ENCODE measurements at regions not wholly inside any gene's neighbourhood (a gene's known extent, or its start where the extent isn't known, plus 50 kb on each side); places are given as distances from the start of the nearest gene placed in this dataset.

DNA sequence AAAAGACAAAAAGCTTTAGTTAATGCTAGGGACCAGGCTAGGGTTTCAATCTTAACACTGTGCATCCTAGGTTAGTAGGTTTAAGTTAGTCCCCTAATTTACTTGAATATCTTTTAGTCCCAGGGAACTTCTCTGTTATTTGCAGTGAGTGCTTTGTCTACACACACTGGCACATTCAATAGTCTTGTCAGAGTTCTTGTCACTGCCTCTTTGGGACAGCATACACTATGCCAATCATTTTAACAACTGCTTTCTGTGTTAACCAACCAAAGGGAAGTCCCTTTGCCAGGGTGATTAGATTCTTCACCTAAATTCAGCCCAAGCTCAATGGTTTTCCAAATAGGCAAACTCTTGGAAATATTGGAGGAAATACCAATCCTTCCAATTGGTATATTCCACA is 221.8 kb upstream of the IGFBP7 start:
- TF ChIP-seq, protein P1, sequence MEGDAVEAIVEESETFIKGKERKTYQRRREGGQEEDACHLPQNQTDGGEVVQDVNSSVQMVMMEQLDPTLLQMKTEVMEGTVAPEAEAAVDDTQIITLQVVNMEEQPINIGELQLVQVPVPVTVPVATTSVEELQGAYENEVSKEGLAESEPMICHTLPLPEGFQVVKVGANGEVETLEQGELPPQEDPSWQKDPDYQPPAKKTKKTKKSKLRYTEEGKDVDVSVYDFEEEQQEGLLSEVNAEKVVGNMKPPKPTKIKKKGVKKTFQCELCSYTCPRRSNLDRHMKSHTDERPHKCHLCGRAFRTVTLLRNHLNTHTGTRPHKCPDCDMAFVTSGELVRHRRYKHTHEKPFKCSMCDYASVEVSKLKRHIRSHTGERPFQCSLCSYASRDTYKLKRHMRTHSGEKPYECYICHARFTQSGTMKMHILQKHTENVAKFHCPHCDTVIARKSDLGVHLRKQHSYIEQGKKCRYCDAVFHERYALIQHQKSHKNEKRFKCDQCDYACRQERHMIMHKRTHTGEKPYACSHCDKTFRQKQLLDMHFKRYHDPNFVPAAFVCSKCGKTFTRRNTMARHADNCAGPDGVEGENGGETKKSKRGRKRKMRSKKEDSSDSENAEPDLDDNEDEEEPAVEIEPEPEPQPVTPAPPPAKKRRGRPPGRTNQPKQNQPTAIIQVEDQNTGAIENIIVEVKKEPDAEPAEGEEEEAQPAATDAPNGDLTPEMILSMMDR (IDR thresholded peaks at IDR 0.05; ENCODE audit: borderline replicate concordance, control extremely low read depth, extremely low read depth, insufficient read depth, missing control alignments): no peak
- DNase-seq (ENCODE audit: low spot score): no peak
- in situ Hi-C loops (cut with MboI; ENCODE audit: low sequenced_read_pairs, unreplicated experiment): no loop called here

- in situ Hi-C loops (cut with MboI; ENCODE audit: low sequenced_read_pairs, unreplicated experiment): no loop called here
- TF ChIP-seq, protein P1 (IDR thresholded peaks at IDR 0.05; ENCODE audit: borderline replicate concordance, control extremely low read depth, extremely low read depth, insufficient read depth, missing control alignments): no peak
Observed at GRCh38 chr4:57329279-57329678, 219.1 kb upstream of the IGFBP7 start.

GRCh38 chr4:57324673-57325307 is 214.6 kb upstream of the IGFBP7 start:
- DNase-seq (ENCODE audit: low spot score): no peak
- in situ Hi-C loops (cut with MboI; ENCODE audit: low sequenced_read_pairs, unreplicated experiment): no loop called here
- TF ChIP-seq, protein P1 (IDR thresholded peaks at IDR 0.05; ENCODE audit: borderline replicate concordance, control extremely low read depth, extremely low read depth, insufficient read depth, missing control alignments): no peak

More at GRCh38 chr4:57329279-57329678, 219.1 kb upstream of the IGFBP7 start:
- DNase-seq (ENCODE audit: low spot score): no peak

- in situ Hi-C loops (cut with MboI; ENCODE audit: low sequenced_read_pairs, unreplicated experiment): no loop called here
- DNase-seq (ENCODE audit: low spot score): no peak
Observed at GRCh38 chr4:57320849-57321248, 210.7 kb upstream of the IGFBP7 start.

GRCh38 chr4:57320217-57320616 is 210.0 kb upstream of the IGFBP7 start:
- TF ChIP-seq, protein P1 (IDR thresholded peaks at IDR 0.05; ENCODE audit: borderline replicate concordance, control extremely low read depth, extremely low read depth, insufficient read depth, missing control alignments): no peak
- in situ Hi-C loops (cut with MboI; ENCODE audit: low sequenced_read_pairs, unreplicated experiment): no loop called here
- no peak for DNase-seq (ENCODE audit: low spot score)

More at GRCh38 chr4:57320849-57321248, 210.7 kb upstream of the IGFBP7 start:
- TF ChIP-seq, protein P1 (IDR thresholded peaks at IDR 0.05; ENCODE audit: borderline replicate concordance, control extremely low read depth, extremely low read depth, insufficient read depth, missing control alignments): no peak

- in situ Hi-C loops (cut with MboI; ENCODE audit: low sequenced_read_pairs, unreplicated experiment): no loop called here
- no peak for DNase-seq (ENCODE audit: low spot score)
- TF ChIP-seq, protein P1 (IDR thresholded peaks at IDR 0.05; ENCODE audit: borderline replicate concordance, control extremely low read depth, extremely low read depth, insufficient read depth, missing control alignments): no peak
Observed at GRCh38 chr4:57318703-57319102, 208.5 kb upstream of the IGFBP7 start.
